Heart left ventricle (tissue), 16 donors: ENCODE measurements at regions not wholly inside any gene's neighbourhood (a gene's known extent, or its start where the extent isn't known, plus 50 kb on each side); places are given as distances from the start of the nearest gene placed in this dataset.

Experiments used
- ATAC-seq, 4 donors: fragments of 200-7000 bp; cut with Tn5 transposase; one replicate each; pipeline ENCODE4 v1.9.1; 2020 to 2022; ENCODE audit warnings: moderate library complexity in 4 of 4, mild to moderate bottlenecking in 3 of 4, moderate number of reproducible peaks in 1 of 4
- DNase-seq, 5 donors: peaks; one replicate each; pipeline ENCODE4 v3.0.0-alpha.2; 2020
- H3K27ac ChIP-seq, 12 donors: fragments of 200-600 bp; sonication (generic) in 4 of 12; one replicate each; pipeline versions ENCODE4 v1.5.0 to v1.8.0; 2016 to 2022; ENCODE audit warnings: mild to moderate bottlenecking in 2 of 12
- H3K27me3 ChIP-seq, 9 donors: fragments of 200-600 bp; sonication (generic) in 2 of 9; one replicate each; pipeline versions ENCODE4 v1.5.1 to v1.8.0; 2016 to 2022; ENCODE audit warnings: mild to moderate bottlenecking in 3 of 9
- H3K36me3 ChIP-seq, 9 donors: fragments of 200-600 bp; sonication (generic) in 2 of 9; one replicate each; pipeline versions ENCODE4 v1.5.0 to v1.8.0; 2018 to 2022; ENCODE audit warnings: mild to moderate bottlenecking in 2 of 9
- H3K4me1 ChIP-seq, 12 donors: fragments of 200-600 bp; sonication (generic) in 4 of 12; one replicate each; pipeline versions ENCODE4 v1.5.0 to v1.8.0; 2016 to 2022; ENCODE audit warnings: mild to moderate bottlenecking in 3 of 12
- H3K4me3 ChIP-seq, 12 donors: fragments of 200-600 bp; sonication (generic) in 4 of 12; one replicate each; pipeline versions ENCODE4 v1.5.0 to v1.8.0; 2017 to 2022; ENCODE audit warnings: mild to moderate bottlenecking in 9 of 12, moderate library complexity in 4 of 12
- H3K9me3 ChIP-seq, 12 donors: fragments of 200-600 bp; sonication (generic) in 4 of 12; one replicate each; pipeline versions ENCODE4 v1.5.0 to v1.8.0; 2016 to 2022; ENCODE audit warnings: mild to moderate bottlenecking in 1 of 12
- CTCF ChIP-seq, 12 donors: fragments of 200-600 bp; sonication (generic) in 4 of 12; IDR thresholded peaks; one replicate each; pipeline versions ENCODE4 v1.5.0 to v1.8.0; 2018 to 2022; ENCODE audit warnings: antibody characterized with exemption in 12 of 12, mild to moderate bottlenecking in 5 of 12
- POLR2A ChIP-seq, 2 donors: fragments of 450-650 bp; IDR thresholded peaks; one replicate each; pipeline ENCODE4 v1.6.1; 2017; ENCODE audit warnings: antibody characterized with exemption in 2 of 2, mild to moderate bottlenecking in 2 of 2, moderate library complexity in 2 of 2
- WGBS, 4 donors: extraction: QIAGEN DNeasy Blood & Tissue Kit in 2 of 4; methylation state at CpG; one replicate each; pipeline versions ENCODE4 v1.1.5 to v1.1.7; 2013 to 2018; 5-methylcytosine and 5-hydroxymethylcytosine counted together
- intact Hi-C, 10 donors: fragments of 100-400 bp; cut with DNase I; formaldehyde crosslinking; loops; one replicate each; pipeline versions ENCODE4 v1.11.1 to v1.14.2; 2022
- donor health status: ischemic (EF 13 %, LVEDD 7.1; RV severe dilation, severe dysfunction).
- donor health status: healthy with polysubstance abuse.
- donor health status: DM: no; HTN: yes; CAD: no.
- donor health status: DM: no; HTN: no; CAD: no.
- donor health status: ischemic (EF 25% LVEDD 6.9; RV normal size, moderate dysfunction).
- donor health status: ischemic (EF 25% LVEDD 5.7; RV mildly dilated, moderate dysfunction).
- donor health status: healthy.
- donor health status: DM: yes; HTN: yes; CAD: no.
- donor health status: ischemic (EF 35%, LVEDD 5.7; RV mildly dilated, moderate dysfunction).
- donor health status: nonischemic (EF 11% LVEDD 7.7; RV severe dilation, severe dysfunction).
- donor health status: DM: yes; HTN: yes; CAD: no.
- donor health status: PGD.
- donor health status: ischemic (EF 29% LVEDD 5.4; RV normal size, mild dysfunction).
- donor health status: nonischemic (EF 23%, LVEDD 6.1; RV moderate dilation, normal function).

- DNase-seq (no peak), ATAC-seq (no peak)
- Histone ChIP-seq H3K4me1 (peaks cover 0 to 6% (median 0%) of the 10 kb centered on the region in 12 donors), H3K9me3 (no peaks in the 10 kb centered on the region), H3K4me3 (no peak overlapping the region), H3K27ac (no peak overlapping the region), H3K36me3 (no peaks in the 10 kb centered on the region), H3K27me3 (peaks cover 0 to 22% (median 0%) of the 10 kb centered on the region in 9 donors)
- 65 to 86% (median 77%) methylated on average over 3 of the region's 3 CpGs for WGBS, 4 donors
- no peak for TF ChIP-seq POLR2A (IDR thresholded peaks at IDR 0.05)
- no peak for TF ChIP-seq CTCF (IDR thresholded peaks at IDR 0.05)
- intact Hi-C loops: no loop called here
Measured at GRCh38 chrX:39459952-39460351, 637.8 kb downstream of the BCOR start.

- DNase-seq (no peak), ATAC-seq (no peak)
- no peak overlapping the region for H3K4me3 ChIP-seq
- intact Hi-C loops: no loop called here
- 0 to 88% (median 49%) methylated on average over 1 of the region's 1 CpG for WGBS, 4 donors
- H3K4me1 ChIP-seq: peaks cover 0 to 6% (median 0%) of the 10 kb centered on the region in 12 donors
- peaks cover 0 to 19% (median 0%) of the 10 kb centered on the region in 9 donors for H3K27me3 ChIP-seq
- H3K36me3 ChIP-seq: no peaks in the 10 kb centered on the region
- no peaks in the 10 kb centered on the region for H3K9me3 ChIP-seq
- TF ChIP-seq POLR2A (IDR thresholded peaks at IDR 0.05): no peak
- no peak for TF ChIP-seq CTCF (IDR thresholded peaks at IDR 0.05)
- no peak overlapping the region for H3K27ac ChIP-seq
Measured at GRCh38 chrX:39460499-39460898, 637.3 kb downstream of the BCOR start.

GRCh38 chrX:39462835-39463234 lies 634.9 kb downstream of the BCOR start:
- no peaks in the 10 kb centered on the region for H3K36me3 ChIP-seq
- no peaks in the 10 kb centered on the region for H3K4me1 ChIP-seq
- no peak overlapping the region for H3K4me3 ChIP-seq
- H3K27me3 ChIP-seq: peaks cover 0 to 18% (median 0%) of the 10 kb centered on the region in 9 donors
- ATAC-seq (no peak), DNase-seq (no peak)
- intact Hi-C loops: no loop called here
- 32 to 82% (median 65%) methylated on average over 1 of the region's 1 CpG for WGBS, 4 donors
- TF ChIP-seq CTCF (IDR thresholded peaks at IDR 0.05) (no peak), POLR2A (IDR thresholded peaks at IDR 0.05) (no peak)
- H3K27ac ChIP-seq: no peak overlapping the region
- no peaks in the 10 kb centered on the region for H3K9me3 ChIP-seq

GRCh38 chrX:39464253-39464652 lies 633.5 kb downstream of the BCOR start:
- Histone ChIP-seq H3K4me1 (no peaks in the 10 kb centered on the region), H3K27me3 (peaks cover 0 to 15% (median 0%) of the 10 kb centered on the region in 9 donors), H3K36me3 (no peaks in the 10 kb centered on the region), H3K9me3 (no peaks in the 10 kb centered on the region), H3K4me3 (no peak overlapping the region), H3K27ac (no peak overlapping the region)
- DNase-seq: no peak
- TF ChIP-seq POLR2A (IDR thresholded peaks at IDR 0.05) (no peak), CTCF (IDR thresholded peaks at IDR 0.05) (no peak)
- ATAC-seq: peak in 3 of 4 donors; percentile 34 to 53 (median 41)
- intact Hi-C loops: no loop called here
- WGBS, 4 donors: 54 to 61% (median 58%) methylated on average over 7 of the region's 7 CpGs
